Pancreas (tissue), 10 donors: ENCODE measurements at regions not wholly inside any gene's neighbourhood (a gene's known extent, or its start where the extent isn't known, plus 50 kb on each side); places are given as distances from the start of the nearest gene placed in this dataset.

ENCODE experiments used
- ATAC-seq, 4 donors: fragments of 200-7000 bp; cut with Tn5 transposase; one replicate each; pipeline versions ENCODE4 v1.8.0 to v1.9.1; 2020; ENCODE audit warnings: mild to moderate bottlenecking in 4 of 4, moderate library complexity in 4 of 4
- DNase-seq, 6 donors: peaks; one replicate each; pipeline ENCODE4 v3.0.0-alpha.2; 2020
- FAIRE-seq: peaks from 2 replicates; lab custom pipeline; 2012; peaks lifted over from hg19 to GRCh38; lab: Jason Lieb, UNC
- H3K27ac ChIP-seq, 4 donors: fragments of 200-600 bp; sonication (generic); 1 replicate in 3 of 4; 2 replicates in 1 of 4; pipeline versions ENCODE4 v1.5.0 to v1.8.0; 2020
- H3K27me3 ChIP-seq, 4 donors: fragments of 200-600 bp; one replicate each; pipeline ENCODE4 v1.8.0; 2021
- H3K36me3 ChIP-seq, 3 donors: fragments of 200-600 bp; sonication (generic) in 1 of 3; one replicate each; pipeline versions ENCODE4 v1.5.0 to v1.8.0; 2020 to 2021
- H3K4me1 ChIP-seq, 3 donors: fragments of 200-600 bp; one replicate each; pipeline ENCODE4 v1.8.0; 2021
- H3K4me3 ChIP-seq, 4 donors: fragments of 200-600 bp; sonication (generic) in 2 of 4; one replicate each; pipeline versions ENCODE4 v1.5.0 to v1.8.0; 2020 to 2021
- H3K9me3 ChIP-seq, 4 donors: fragments of 200-600 bp; one replicate each; pipeline ENCODE4 v1.8.0; 2021
- CTCF ChIP-seq, 4 donors: fragments of 200-600 bp; sonication (generic) in 3 of 4; IDR thresholded peaks; one replicate each; pipeline versions ENCODE4 v1.5.0 to v1.8.0; 2021; ENCODE audit warnings: antibody characterized with exemption in 4 of 4
- WGBS, 2 donors: extraction: QIAGEN DNeasy Blood & Tissue Kit; methylation state at CpG; one replicate each; pipeline ENCODE4 v1.1.7; 2013; 5-methylcytosine and 5-hydroxymethylcytosine counted together
- intact Hi-C, 3 donors: fragments of 100-400 bp; cut with DNase I; formaldehyde crosslinking; loops; one replicate each; pipeline versions ENCODE4 v1.11.1 to v1.14.2; 2022
- donor health status: healthy with polysubstance abuse.
- donor health status: DM: no; HTN: no; CAD: no; lungs with moderate emphysema.
- donor health status: DM: no; HTN: no; CAD: no.
- donor health status: control.
- donor health status: control.
- donor health status: Bipolar disorder and iron deficiency.
- donor health status: DM: yes; HTN: yes; CAD: no.
- donor health status: DM: no; HTN: no; CAD: no.
- donor health status: DM: no; HTN: no; CAD: no.
- donor health status: DM: yes; HTN: yes; CAD: no.

GRCh38 chr10:52965938-52966401 lies 193.4 kb upstream of the MBL2 start:
- FAIRE-seq (no peak), DNase-seq (no peak), ATAC-seq (peak in 1 of 4 donors; percentile 56)
- intact Hi-C loops, result no loop called here
- Histone ChIP-seq H3K27ac (no peak overlapping the region), H3K9me3 (no peaks in the 10 kb centered on the region), H3K4me3 (no peak overlapping the region), H3K4me1 (no peaks in the 10 kb centered on the region), H3K27me3 (no peaks in the 10 kb centered on the region), H3K36me3 (no peaks in the 10 kb centered on the region)
- WGBS, 2 donors, result 62 to 69% methylated on average over 6 of the region's 6 CpGs
- no peak for TF ChIP-seq CTCF (IDR thresholded peaks at IDR 0.05)

- ATAC-seq, result no peak
- no peaks in the 10 kb centered on the region for H3K9me3 ChIP-seq
- no peak overlapping the region for H3K4me3 ChIP-seq
- intact Hi-C loops, result no loop called here
- no peaks in the 10 kb centered on the region for H3K36me3 ChIP-seq
- peak in 1 of 6 donors; percentile 46 for DNase-seq
- TF ChIP-seq CTCF (IDR thresholded peaks at IDR 0.05), result no peak
- no peak for FAIRE-seq
- H3K4me1 ChIP-seq, result no peaks in the 10 kb centered on the region
- WGBS, 2 donors, result 83 to 85% methylated on average over 3 of the region's 3 CpGs
- no peak overlapping the region for H3K27ac ChIP-seq
- no peaks in the 10 kb centered on the region for H3K27me3 ChIP-seq
These were observed 192.9 kb upstream of the MBL2 start for GRCh38 chr10:52965509-52965908.

- Histone ChIP-seq H3K27me3 (no peaks in the 10 kb centered on the region), H3K4me3 (no peak overlapping the region), H3K27ac (no peak overlapping the region), H3K4me1 (no peaks in the 10 kb centered on the region), H3K9me3 (no peaks in the 10 kb centered on the region), H3K36me3 (no peaks in the 10 kb centered on the region)
- TF ChIP-seq CTCF (IDR thresholded peaks at IDR 0.05), result no peak
- intact Hi-C loops, result no loop called here
- ATAC-seq, result peak in 1 of 4 donors; percentile 48
- no peak for FAIRE-seq
- DNase-seq, result no peak
- WGBS, 2 donors, result 35 to 43% methylated on average over 2 of the region's 2 CpGs
These were observed 188.7 kb upstream of the MBL2 start for GRCh38 chr10:52961323-52961722.

GRCh38 chr10:52959810-52960209 lies 187.2 kb upstream of the MBL2 start:
- no peak overlapping the region for H3K4me3 ChIP-seq
- no peak for DNase-seq
- 84 to 87% methylated on average over 2 of the region's 2 CpGs for WGBS, 2 donors
- no peak for FAIRE-seq
- no peak overlapping the region for H3K27ac ChIP-seq
- ATAC-seq, result no peak
- intact Hi-C loops, result no loop called here
- H3K9me3 ChIP-seq, result no peaks in the 10 kb centered on the region
- H3K4me1 ChIP-seq, result no peaks in the 10 kb centered on the region
- no peaks in the 10 kb centered on the region for H3K36me3 ChIP-seq
- TF ChIP-seq CTCF (IDR thresholded peaks at IDR 0.05), result no peak
- no peaks in the 10 kb centered on the region for H3K27me3 ChIP-seq

- 93 to 96% methylated on average over 5 of the region's 5 CpGs for WGBS, 2 donors
- H3K27ac ChIP-seq, result no peak overlapping the region
These were observed 184.3 kb upstream of the MBL2 start for GRCh38 chr10:52956861-52957260.

More at GRCh38 chr10:52956861-52957260, 184.3 kb upstream of the MBL2 start:
- FAIRE-seq (no peak), ATAC-seq (no peak), DNase-seq (no peak)
- intact Hi-C loops, result no loop called here
- Histone ChIP-seq H3K4me1 (no peaks in the 10 kb centered on the region), H3K36me3 (no peaks in the 10 kb centered on the region), H3K27me3 (no peaks in the 10 kb centered on the region), H3K9me3 (no peaks in the 10 kb centered on the region), H3K4me3 (no peak overlapping the region)
- no peak for TF ChIP-seq CTCF (IDR thresholded peaks at IDR 0.05)
